GM12872 (cell line): ENCODE measurements at regions not wholly inside any gene's neighbourhood (a gene's known extent, or its start where the extent isn't known, plus 50 kb on each side); places are given as distances from the start of the nearest gene placed in this dataset.

ENCODE experiments used
- CTCF ChIP-seq: IDR thresholded peaks from 3 replicates; pipeline ENCODE4 v1.5.1; 2011; ENCODE audit warnings: low read depth, mild to moderate bottlenecking, low read length, moderate library complexity; ENCODE audit not compliant: insufficient read depth

- no peak for TF ChIP-seq CTCF
These were observed 68.3 kb upstream of the EXOC2 start for GRCh38 chr6:760982-761955.

DNA sequence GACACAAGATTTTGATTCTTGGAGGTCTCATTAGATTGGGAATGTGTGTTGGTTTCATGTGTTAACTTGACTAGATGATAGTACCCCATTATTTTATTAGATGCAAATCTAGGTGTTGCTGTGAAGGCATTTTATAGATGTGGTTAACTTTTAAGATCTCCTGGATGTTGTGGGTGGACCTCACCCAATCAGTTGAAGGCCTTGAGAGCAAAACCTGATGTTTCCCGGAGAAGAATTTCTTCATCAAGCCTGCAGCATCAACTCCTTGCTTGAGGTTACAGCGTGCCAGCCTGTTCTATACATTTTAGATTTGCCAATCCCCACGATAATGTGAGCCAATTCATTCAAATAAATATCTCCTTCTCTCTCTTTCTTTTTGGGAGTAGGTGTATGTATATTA lies 66.8 kb upstream of the EXOC2 start:
- no peak for TF ChIP-seq CTCF

DNA sequence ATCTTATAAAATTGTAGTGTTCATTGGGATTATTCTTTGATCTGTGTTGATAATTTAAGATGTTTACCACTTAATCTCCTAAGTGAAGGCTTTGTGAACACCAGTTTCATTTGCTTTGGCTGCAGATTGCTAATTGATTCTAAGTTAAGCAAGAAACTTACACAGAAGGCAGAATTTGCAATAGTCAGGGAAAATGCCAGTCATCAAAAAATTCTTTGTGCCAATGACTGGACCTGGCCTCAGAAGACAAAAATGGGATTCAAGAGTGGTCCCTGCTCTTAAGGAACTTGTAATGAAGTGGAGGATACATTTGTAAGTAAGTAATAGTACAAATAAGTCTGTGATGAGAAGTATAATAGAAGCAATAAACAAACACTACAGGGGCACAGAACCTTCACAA lies 63.3 kb upstream of the EXOC2 start:
- no peak for TF ChIP-seq CTCF

DNA sequence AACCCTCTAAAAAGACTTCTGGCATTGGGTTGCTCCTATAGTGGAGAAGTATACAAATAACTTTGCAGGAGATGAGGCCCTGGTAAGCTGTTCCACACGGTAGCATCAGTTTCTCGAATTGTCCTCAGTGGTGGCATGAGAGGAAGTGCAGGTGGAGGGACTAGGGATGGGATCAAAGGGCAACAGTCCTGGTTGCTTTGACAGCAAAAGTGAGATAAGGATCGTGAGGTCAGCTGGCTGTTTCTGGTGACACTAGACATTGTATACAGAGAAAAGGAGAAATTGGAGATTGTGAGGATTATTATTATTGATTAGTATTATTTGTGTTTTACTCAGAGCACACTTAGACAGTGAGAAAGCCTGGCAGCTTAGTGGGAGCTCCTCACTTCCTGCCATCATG lies 61.3 kb upstream of the EXOC2 start:
- no peak for TF ChIP-seq CTCF

DNA sequence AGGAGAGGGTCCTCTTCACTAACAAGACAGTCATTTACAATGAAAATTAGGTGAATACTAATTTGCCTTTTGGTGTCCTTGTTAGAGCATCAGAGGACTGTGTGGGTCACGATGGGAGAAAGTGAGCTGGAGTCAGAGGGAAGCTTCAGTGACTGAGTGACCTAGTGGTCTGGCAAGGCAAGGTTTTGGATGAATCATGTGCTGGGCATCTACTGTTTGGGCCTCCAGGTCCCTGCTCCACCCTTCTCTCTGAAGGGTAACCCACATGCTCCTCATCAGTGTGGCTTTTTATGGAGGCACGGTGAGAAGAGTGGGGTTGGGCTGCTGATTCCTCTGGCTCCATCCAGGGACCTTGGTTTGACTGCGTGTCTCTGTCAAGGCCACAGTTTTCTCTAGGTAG lies 60.5 kb upstream of the EXOC2 start:
- no peak for TF ChIP-seq CTCF

GRCh38 chr6:752438-752837 lies 59.5 kb upstream of the EXOC2 start:
- no peak for TF ChIP-seq CTCF

GRCh38 chr6:751765-752164 lies 58.8 kb upstream of the EXOC2 start:
- TF ChIP-seq CTCF: no peak
